ENCODE measurements at regions not wholly inside any gene's neighbourhood (a gene's known extent, or its start where the extent isn't known, plus 50 kb on each side); places are given as distances from the start of the nearest gene placed in this dataset.

DNA sequence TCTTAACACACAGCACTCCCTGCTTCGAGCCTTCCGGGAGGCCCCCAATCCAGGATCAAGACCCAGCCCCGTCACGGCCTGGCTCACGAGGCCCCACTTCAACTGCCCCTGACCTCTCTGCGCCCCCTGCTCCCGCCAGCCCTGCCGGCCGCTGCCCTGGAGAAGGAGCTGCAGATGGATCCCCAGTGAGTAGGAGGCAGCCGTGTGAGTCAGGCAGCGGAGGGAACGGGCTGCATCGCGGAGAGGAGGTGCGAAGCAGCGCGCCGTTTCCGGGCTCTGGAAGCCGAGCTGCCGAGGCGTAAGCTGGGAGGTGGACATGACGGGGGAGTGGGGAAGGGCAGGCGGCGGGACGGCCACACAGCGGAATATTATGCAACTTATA, 133.4 kb downstream of the TPRA1 start:
- TF ChIP-seq, protein P1, sequence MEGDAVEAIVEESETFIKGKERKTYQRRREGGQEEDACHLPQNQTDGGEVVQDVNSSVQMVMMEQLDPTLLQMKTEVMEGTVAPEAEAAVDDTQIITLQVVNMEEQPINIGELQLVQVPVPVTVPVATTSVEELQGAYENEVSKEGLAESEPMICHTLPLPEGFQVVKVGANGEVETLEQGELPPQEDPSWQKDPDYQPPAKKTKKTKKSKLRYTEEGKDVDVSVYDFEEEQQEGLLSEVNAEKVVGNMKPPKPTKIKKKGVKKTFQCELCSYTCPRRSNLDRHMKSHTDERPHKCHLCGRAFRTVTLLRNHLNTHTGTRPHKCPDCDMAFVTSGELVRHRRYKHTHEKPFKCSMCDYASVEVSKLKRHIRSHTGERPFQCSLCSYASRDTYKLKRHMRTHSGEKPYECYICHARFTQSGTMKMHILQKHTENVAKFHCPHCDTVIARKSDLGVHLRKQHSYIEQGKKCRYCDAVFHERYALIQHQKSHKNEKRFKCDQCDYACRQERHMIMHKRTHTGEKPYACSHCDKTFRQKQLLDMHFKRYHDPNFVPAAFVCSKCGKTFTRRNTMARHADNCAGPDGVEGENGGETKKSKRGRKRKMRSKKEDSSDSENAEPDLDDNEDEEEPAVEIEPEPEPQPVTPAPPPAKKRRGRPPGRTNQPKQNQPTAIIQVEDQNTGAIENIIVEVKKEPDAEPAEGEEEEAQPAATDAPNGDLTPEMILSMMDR (conservative IDR thresholded peaks at IDR 0.05; ENCODE audit: low read depth, low read length) = no peak
- Histone ChIP-seq H4K20me1 (ENCODE audit: insufficient read depth) (no peaks in the 10 kb centered on the region), H3K79me2 (ENCODE audit: insufficient read depth, low read depth) (no peaks in the 10 kb centered on the region), H3K27ac (no peak overlapping the region), H3K27me3 (ENCODE audit: insufficient read depth, low read depth) (peaks cover 15% of the 10 kb centered on the region), H3K9ac (no peak overlapping the region), H2AFZ (ENCODE audit: low read depth) (no peak overlapping the region), H3K4me3 (IDR thresholded peaks at IDR 0.05; ENCODE audit: insufficient read depth, low read depth, low read length) (no peak overlapping the region), H3K36me3 (ENCODE audit: insufficient read depth) (no peaks in the 10 kb centered on the region), H3K4me2 (no peak overlapping the region), H3K4me1 (ENCODE audit: low read depth, poor library complexity, severe bottlenecking) (peaks cover 4% of the 10 kb centered on the region)

DNA sequence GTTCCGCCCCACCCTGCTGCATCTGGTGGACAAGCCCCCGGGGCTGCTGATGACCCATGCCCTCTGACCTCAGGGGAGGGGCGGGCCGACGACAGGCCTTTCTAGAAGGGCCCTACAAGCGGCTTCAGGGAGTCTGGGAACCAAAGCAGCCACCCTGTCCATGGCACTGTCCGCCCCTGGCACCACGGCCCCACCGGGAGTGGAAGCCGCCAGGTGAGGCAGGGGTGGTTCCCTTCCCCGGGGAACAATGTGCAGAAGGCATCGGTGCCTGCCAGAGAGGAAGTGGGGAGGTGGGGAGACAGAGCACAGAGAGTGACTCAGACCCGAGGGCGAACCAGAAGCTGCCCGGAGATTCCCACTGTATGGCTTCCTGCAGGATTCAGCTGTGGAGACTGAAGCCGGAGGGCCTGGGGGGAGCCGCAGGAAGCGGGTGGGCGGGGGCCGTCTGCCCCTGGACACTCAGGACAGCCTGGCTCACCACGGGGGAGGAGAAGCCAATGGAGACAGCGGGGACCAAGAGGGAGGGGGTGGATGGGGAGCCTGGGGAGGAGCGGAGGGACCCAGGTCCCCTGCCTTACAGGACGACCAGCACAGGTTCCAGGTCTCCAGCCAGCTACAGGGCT, 134.0 kb downstream of the TPRA1 start:
- H3K79me2 ChIP-seq (ENCODE audit: insufficient read depth, low read depth) = no peaks in the 10 kb centered on the region
- H3K27me3 ChIP-seq (ENCODE audit: insufficient read depth, low read depth) = peaks cover 15% of the 10 kb centered on the region
- no peaks in the 10 kb centered on the region for H4K20me1 ChIP-seq (ENCODE audit: insufficient read depth)
- H3K9ac ChIP-seq = no peak overlapping the region
- TF ChIP-seq, protein P1 (conservative IDR thresholded peaks at IDR 0.05; ENCODE audit: low read depth, low read length) = no peak
- H2AFZ ChIP-seq (ENCODE audit: low read depth) = no peak overlapping the region
- peaks cover 4% of the 10 kb centered on the region for H3K4me1 ChIP-seq (ENCODE audit: low read depth, poor library complexity, severe bottlenecking)
- no peak overlapping the region for H3K4me3 ChIP-seq (IDR thresholded peaks at IDR 0.05; ENCODE audit: insufficient read depth, low read depth, low read length)
- H3K36me3 ChIP-seq (ENCODE audit: insufficient read depth) = no peaks in the 10 kb centered on the region
- H3K27ac ChIP-seq = no peak overlapping the region
- H3K4me2 ChIP-seq = no peak overlapping the region

GRCh38 chr3:127455541-127456450, 134.7 kb downstream of the TPRA1 start:
- H3K79me2 ChIP-seq (ENCODE audit: insufficient read depth, low read depth) = no peaks in the 10 kb centered on the region
- H3K27ac ChIP-seq = no peak overlapping the region
- H3K4me3 ChIP-seq (IDR thresholded peaks at IDR 0.05; ENCODE audit: insufficient read depth, low read depth, low read length) = no peak overlapping the region
- peak overlapping the region; percentile 52 for H3K4me2 ChIP-seq
- H3K36me3 ChIP-seq (ENCODE audit: insufficient read depth) = no peaks in the 10 kb centered on the region
- peaks cover 4% of the 10 kb centered on the region for H3K4me1 ChIP-seq (ENCODE audit: low read depth, poor library complexity, severe bottlenecking)
- H2AFZ ChIP-seq (ENCODE audit: low read depth) = peak overlapping the region; percentile 46
- no peak overlapping the region for H3K9ac ChIP-seq
- peaks cover 15% of the 10 kb centered on the region for H3K27me3 ChIP-seq (ENCODE audit: insufficient read depth, low read depth)
- no peaks in the 10 kb centered on the region for H4K20me1 ChIP-seq (ENCODE audit: insufficient read depth)
- TF ChIP-seq, protein P1 (conservative IDR thresholded peaks at IDR 0.05; ENCODE audit: low read depth, low read length) = peak; percentile 81

DNA sequence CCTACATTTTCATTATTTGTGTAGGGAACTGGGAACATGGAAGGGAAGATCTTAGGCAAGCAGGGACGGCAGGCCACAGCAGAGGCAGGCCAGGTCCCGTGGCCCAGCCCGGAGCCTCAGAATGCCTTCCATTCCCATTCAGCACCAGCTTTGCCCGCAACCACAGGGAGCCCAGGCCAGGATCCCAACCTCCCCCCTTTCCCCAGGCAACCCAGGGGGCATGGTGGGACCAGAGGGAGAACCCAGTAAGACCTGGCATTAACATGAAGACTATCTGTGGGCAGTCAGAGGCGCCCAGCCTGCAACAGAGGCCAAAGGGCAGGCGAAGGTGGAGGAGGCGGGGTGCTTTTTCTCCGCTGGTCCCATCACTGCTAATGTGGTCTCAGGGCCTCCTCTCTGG, 135.6 kb downstream of the TPRA1 start:
- Histone ChIP-seq H3K36me3 (ENCODE audit: insufficient read depth) (no peaks in the 10 kb centered on the region), H3K4me3 (IDR thresholded peaks at IDR 0.05; ENCODE audit: insufficient read depth, low read depth, low read length) (no peak overlapping the region), H4K20me1 (ENCODE audit: insufficient read depth) (no peaks in the 10 kb centered on the region), H3K27me3 (ENCODE audit: insufficient read depth, low read depth) (peaks cover 15% of the 10 kb centered on the region), H3K27ac (no peak overlapping the region), H3K79me2 (ENCODE audit: insufficient read depth, low read depth) (no peaks in the 10 kb centered on the region), H3K4me2 (no peak overlapping the region; the same call in 1 of the 2 replicates), H3K9ac (no peak overlapping the region), H2AFZ (ENCODE audit: low read depth) (peak overlapping the region; percentile 46; the same call in 1 of the 2 replicates), H3K4me1 (ENCODE audit: low read depth, poor library complexity, severe bottlenecking) (peaks cover 4% of the 10 kb centered on the region)
- TF ChIP-seq, protein P1 (conservative IDR thresholded peaks at IDR 0.05; ENCODE audit: low read depth, low read length) = no peak
